ENCODE measurements at regions not wholly inside any gene's neighbourhood (a gene's known extent, or its start where the extent isn't known, plus 50 kb on each side); places are given as distances from the start of the nearest gene placed in this dataset.

DNA sequence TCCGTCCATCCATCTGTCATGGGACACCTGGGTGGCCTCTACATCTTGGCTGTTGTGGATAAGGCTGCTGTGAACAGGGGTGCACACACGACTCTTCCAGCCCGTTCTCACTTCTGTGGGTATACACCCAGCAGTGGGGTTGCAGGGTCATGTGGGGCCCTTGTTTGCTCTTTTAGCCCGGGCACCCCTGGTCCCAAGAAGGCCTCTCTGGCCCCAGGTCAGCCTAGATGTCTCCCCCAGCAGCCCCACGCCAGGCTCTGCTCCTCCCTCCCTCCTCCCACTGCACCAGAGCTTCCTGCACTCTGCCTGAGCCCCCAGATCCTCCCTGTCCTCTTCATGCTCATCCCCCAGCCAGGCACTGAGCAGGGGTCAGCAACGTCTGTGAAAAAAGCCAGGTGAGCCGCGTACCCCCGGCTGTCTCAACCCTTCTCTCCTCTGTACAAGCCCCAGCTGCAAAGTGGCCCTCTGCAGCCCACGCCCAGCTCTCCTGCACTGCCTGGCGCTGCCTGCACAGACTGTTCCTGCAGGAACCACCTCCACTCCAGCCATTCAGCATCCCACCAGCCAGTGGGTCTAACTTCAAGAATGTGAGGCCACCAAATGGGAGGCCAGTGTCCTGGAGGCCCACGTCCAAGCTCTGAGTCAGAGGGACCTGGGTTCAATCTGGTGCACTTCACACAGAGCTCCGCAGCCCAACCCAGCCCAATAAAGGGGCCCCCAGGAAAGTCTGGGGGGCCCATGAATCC, 1508.9 kb downstream of the BRD1 start:
- DNase-seq (ENCODE audit: low read depth in 3 of 3), result no peak

DNA sequence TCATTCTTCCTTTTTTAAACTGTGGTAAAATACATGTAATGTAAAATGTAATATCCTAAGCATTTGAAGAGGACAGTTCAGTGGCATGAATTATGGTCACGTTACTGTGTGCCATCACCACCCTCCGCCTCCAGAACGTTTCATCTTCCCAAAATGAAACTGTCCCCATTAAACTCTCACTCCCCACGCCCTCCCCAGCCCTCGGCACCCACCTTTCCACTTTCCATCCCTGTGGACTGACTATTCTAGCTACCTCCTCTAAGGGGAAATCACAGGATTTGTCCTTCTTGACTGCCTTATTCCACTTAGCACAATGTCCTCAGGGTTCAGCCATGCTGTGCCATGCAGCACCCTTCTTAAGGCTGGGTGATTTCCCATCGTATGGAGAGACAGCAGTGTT, 1509.5 kb downstream of the BRD1 start:
- DNase-seq (ENCODE audit: low read depth in 3 of 3), result no peak

DNA sequence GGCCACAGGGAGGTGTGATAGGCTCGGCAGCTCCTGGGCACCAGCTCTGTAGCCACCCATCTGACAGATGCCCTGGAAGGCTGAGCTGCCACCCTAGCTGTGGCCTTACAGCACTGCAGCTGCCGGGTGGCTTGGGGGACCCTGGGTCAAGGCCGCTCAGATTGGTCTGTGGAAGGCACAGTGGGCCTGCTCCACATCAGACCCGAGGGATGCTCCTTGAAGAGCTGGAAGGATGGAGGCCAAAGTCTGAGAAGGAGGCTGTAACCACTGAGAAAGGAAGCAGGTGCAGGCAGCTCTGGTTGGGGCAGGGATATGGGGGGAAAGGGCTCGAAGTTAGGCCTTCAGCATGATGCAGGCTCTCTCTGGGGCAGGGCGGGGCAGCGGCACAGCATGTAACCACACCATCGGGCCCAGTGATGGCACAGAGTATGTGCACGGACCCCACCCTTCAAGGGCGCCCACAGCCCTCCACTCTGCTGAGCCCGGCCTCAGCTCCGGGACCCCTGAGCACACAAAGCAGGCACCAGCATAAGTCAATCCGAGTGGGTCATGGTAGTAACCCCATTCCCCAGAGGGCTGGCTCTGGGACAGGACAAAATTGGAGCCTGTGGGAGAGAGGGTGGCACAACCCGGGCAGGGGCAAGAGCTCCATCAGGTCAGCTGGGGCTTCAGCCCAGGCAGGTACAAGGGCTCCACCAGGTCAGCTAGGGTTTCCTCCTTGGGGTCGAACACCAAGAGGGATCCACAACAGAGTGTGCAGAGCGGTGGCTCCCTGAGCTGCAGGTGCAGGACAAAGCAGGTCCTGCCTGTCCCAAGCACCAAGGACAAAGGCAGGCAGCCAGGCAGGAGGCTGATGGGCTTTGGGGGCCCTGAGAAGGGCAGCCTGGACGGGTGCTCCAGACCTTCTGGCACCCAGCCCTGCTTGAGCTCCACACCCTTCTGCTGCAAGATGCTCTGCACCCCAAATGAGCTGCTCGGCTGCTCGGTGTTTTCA, 1511.1 kb downstream of the BRD1 start:
- DNase-seq (ENCODE audit: low read depth in 3 of 3), result no peak

DNA sequence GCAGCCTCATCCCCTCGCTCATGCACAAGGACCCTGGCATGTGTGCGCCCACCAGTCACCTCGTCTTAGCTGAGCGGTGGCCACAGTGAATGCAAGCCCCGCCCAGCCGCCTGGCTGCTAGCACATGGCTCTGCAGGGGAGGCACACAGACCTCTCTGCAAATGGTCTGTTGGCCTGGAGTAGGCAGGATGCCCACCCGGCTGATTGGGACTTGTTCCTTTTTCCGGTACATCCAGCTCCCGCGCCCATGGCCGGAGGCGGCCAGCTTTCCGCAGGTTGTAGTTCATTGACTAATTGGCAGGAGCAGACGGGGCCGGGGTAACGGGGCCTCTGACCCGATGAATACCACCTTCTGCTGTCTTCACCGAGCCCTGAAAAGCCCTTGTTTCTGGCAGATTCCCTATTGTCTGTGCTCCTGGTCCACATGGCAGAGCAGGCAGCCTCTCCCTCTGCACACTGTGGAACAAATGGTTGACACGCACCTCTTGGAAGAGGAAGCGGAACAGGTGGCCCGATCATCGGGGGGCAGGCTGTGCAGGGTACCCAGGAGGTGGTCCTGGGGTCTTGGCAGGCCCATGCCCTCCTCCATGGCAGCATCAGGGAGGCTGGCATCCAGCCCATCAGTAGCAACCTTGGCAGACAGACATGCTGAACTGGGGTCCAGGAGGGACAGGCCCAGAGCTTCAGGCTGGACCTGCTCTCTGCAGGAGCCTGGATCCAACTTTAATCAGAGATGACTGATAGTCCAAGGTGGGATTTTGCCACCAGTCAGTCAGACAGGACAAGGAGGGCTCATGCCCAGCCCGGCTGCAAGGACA, 1512.0 kb downstream of the BRD1 start:
- no peak for DNase-seq (ENCODE audit: low read depth in 3 of 3)

DNA sequence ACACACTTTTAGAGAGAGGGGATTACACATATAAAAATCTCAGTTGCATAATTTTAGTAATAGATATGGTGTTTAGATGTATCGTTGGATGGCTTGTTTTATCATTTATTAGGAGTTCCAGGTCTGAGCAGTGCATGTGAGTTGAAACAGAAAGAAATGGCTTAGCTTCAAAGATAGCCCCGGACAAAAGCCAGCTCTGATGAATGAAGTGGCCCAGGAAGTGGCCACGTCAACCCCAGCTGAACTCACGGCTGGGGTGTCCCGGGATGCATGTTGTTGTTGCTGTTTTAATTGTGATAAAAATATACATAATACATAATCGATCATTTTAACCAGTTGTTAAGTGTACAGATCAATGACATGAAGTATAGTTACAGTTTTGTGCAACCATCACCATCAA, 1513.6 kb downstream of the BRD1 start:
- DNase-seq (ENCODE audit: low read depth in 3 of 3), result no peak

DNA sequence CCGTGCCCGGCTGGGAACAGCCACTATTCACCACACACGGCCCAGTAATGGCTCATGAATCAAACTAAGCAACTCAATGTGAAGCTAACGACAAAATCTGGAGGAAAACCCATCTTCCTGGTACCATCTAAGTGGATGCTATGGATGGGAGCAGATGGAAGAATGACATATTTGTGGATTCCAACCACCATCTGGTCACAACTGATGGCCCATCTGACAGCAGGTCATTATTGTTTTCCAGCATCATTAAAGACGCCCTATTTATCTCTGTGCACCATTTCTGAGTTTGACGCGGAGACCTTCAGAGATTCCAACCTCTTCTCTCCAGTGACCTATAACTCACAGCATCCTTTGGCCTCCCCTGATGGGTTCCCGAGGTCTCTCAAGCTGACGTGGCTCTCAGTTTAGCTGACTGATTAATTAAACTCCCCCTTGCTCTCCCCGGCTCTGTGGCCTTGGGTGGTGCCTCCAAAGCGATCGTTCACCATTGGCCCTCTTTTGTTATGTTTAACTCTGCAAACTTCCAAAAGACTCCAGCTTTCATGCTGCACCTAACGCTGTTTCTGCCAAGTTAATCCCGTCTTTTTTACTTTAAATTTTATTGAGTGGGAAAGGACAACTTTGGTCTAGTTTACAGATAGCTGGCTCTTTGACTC, 1514.4 kb downstream of the BRD1 start:
- DNase-seq (ENCODE audit: low read depth in 3 of 3), result no peak

DNA sequence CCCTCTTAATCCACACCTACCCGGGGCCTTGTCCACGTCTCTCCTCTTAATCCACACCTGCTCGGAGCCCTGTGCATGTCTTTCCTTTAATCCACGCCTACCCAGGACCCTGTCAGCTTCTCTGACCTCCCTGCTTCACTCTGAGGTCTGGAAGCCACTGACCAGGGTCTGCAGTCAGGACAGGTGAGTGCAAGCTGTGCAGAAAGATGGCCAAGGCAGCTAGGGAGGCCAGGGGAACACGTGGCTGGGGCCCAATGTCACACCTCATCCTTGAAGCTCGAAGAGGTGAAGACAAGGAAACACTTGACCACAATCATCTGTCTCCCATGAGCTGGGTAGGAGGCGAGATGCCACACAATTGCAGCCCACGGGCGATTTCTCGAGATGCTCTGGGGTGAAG, 1516.9 kb downstream of the BRD1 start:
- no peak for DNase-seq (ENCODE audit: low read depth in 3 of 3)

DNA sequence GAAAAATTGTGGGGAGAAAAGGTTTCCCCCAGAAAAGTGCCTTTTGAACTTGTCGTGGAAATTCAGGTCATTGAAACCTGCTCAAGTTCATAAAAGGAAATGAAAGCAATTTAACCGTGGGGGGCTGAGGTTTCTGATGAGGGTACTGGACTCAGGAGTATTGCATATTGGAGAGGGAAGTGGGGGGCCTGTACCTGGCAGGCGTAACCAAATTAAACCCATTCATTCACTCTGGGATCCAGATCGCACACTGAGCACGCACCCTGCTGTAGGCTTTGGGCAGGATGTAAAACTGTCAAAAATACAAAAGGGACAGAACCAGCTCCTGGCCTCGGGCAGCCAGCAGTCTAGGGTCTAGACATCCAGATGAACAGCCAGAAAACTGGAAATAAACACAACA, 1517.4 kb downstream of the BRD1 start:
- no peak for DNase-seq (ENCODE audit: low read depth in 3 of 3)

DNA sequence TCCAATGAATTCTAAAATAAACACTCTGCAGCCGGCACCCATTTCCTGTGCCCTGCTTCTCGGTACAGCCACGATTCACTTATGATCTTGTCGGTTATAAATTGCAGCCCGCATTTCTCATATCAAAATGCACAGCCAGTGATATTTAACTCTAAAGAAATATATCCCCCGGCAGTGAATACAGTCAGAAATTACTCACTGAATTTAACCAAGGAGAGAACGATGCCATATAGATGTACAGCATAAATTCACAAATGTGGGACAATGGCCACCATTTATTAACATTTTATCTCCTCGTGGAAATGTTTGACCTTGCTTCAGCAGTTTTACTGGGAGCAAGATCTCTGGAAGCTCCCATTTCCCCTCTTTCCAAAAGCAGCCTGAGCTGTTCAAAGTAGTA, 1517.8 kb downstream of the BRD1 start:
- DNase-seq (ENCODE audit: low read depth in 3 of 3), result no peak

DNA sequence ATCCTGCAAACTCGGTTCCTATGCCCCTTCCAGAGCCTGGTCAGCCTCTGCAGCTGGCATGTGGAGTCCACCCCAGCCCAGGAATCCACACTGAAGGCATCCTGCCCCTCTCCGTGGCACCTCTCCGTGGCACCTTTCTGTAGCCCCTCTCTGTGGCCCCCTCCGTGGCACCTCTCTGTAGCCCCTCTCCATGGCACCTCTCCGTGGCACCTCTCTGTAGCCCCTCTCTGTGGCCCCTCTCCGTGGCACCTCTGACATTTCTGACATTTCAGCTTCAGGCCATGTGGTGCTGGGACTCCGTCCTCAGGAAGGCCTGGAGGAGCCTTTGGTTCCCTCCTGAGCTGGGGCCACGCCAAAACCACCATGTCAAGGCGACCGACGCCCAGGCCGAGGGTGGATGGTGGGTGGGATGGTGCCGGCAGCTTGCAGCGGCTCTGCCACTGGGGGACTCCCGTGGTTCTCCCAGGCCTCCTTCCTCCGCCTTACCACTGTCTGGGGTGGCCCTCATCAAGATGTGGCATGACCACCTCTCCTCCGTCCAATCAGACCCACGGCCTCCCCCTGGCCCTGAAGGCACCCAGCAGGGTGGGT, 1518.5 kb downstream of the BRD1 start:
- DNase-seq (ENCODE audit: low read depth in 3 of 3), result no peak

DNA sequence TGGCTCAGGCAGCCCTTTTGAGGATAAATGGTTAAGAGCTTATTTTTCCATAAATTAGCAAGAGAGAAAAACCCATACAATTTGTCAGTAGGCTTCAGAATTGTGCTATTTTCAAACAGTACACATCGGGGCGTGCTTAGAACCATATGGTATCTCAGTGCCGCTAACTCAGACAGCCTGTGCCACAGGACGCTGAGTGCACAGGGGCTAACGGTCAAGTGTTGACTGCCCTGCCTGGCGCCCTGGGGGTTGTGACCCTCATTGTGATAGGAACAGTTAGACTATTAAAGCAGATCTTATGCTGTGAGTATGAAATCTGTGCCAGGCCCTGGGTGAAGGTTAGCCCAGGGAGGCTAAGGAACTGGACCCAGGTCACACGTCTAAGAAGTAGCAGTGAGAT, 1519.7 kb downstream of the BRD1 start:
- DNase-seq (ENCODE audit: low read depth in 3 of 3), result no peak

DNA sequence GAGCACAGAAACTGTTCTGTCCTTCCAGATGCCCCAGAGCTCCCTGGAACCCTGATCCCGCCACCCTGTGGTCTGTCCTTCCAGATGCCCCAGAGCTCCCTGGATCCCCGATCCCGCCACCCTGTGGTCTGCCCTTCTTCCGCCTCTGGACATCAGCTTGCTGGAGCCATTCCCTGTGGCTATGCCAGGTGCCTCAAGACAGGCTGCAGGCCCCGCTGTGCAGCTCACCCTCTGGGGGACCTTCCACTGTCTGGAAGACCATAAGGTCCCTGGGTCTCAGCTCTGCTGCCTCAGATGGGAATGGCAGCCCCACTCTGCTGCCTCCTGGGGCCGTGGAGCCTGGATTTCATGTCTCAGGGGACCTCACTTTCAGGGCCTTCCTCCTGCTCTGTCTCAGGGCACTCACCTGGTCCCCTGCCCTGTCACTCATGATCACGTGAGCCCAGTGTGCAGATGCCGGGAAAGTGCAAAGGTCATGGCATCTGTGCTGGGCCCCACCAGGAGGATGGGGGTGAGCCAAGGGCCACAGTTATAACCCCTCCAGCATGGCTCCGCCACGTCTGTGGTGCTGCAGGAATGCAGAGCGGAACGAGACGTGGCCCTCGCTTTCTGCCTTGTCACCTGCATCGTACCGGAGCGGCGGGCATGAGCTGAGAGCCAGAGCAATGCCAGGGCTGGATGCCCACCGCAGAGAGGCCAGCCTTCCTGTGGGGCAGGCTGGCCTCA, 1520.7 kb downstream of the BRD1 start:
- DNase-seq (ENCODE audit: low read depth in 3 of 3), result no peak

DNA sequence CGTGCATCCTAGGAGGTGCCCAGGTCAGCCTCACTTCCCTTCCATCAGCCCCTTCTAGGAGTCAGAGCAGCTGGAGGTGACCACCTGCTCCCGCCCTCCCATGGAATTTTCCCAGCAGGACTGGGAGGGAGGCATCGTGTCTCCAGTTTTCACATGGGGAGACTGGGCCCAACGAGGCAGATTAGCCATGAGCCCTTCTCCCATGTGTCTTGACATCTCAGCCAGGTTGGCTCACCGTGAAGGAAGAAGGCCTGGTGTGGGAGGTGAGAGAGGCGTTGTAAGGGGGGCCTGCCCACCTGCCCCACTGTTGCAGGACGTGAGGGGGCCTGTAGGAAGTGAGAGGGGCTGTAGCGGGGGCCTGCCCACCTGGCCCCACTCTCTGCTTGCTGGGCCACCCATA, 1521.4 kb downstream of the BRD1 start:
- no peak for DNase-seq (ENCODE audit: low read depth in 3 of 3)

DNA sequence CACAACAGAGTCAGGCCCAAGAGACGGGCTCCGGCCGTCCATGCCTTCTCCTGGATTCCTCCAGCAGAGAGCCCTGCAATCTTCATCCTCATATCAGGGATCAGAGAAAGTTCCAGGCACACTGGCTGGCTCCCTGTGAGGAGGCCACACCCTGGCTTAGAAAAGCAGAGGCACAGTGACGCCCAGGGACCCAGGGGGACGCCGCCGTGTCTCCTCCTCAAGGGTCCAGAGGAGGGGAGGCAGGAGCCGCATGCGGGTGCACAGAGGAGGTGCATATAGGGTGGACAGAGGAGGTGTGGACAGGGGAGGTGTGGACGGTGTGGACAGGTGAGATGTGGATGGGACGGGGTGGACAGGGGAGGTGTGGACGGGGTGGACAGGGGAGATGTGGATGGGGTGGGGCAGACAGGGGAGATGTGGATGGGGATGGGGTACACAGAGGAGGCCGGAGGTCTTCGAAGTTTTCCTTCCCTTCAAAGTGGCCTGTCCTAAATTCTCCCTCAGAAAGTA, 1521.9 kb downstream of the BRD1 start:
- DNase-seq (ENCODE audit: low read depth in 3 of 3), result no peak

DNA sequence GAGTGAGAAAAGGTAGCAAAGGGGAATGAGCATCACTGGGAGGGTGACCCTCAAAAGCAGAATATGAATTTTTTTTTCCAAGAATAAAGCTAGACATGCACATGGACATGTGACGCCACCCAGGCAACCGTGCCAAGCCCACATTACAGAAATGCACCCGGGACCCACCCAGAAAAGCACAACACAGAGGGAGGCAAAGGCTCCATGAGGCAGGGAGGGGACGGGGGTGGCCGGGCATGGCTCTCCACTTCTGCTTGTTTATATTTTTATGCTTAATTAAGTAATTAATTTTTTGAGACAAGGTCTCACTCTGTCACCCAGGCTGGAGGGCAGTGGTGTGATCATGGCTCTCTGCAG, 1524.3 kb downstream of the BRD1 start:
- DNase-seq (ENCODE audit: low read depth in 3 of 3), result no peak

DNA sequence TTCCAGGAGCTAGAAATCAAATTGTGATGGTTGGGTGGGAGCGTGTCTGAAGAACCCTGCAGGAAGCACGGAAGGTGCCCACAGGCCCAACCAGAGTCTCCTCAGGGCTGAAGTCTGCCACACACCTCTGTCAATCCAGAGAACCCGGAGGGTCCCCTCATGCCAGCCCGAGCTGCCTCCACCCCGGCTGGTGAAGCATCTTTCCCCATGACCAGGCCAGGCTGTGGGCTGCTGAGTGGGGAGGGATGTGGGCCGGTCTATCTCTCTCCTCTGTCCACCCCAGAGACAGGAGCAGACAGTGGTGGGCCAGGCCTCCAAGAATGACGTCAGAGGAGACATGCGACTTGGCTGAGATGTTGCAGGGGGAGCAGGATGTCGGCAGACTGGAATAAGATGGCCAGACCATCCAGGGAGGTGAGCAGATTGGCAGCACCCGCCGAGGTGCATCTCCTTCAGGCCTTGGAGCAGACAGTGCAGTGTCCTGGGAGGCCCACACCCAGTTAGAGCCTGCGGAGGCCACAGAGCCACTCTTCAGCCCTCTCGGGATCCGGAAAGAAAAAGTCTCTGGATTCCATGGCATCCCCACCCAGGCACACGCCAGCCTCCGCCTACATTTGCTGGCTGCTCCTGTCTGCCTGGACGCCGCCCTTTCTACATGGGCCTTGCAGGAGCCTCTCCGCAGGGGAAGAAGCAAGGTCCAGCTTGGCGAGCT, 1524.9 kb downstream of the BRD1 start:
- no peak for DNase-seq (ENCODE audit: low read depth in 3 of 3)

DNA sequence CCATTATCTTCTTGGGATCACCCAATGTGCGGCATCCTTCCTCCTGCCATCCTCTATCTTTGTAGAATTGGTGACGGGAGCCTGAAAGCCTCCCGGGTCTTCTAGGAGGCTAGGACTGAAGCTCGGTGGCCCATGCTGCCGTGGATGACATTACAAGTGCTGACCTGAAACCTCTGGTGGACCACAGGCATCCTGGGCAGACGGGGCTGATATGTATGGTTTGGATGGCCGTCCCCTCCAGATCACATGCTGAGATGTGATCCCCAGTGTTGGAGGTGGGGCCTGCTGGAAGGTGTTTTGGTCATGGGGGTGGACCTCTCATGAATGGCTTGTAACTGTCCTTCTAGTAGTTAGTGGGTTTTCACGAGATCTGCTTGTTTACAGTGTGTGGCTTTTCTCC, 1525.8 kb downstream of the BRD1 start:
- DNase-seq (ENCODE audit: low read depth in 3 of 3), result no peak

DNA sequence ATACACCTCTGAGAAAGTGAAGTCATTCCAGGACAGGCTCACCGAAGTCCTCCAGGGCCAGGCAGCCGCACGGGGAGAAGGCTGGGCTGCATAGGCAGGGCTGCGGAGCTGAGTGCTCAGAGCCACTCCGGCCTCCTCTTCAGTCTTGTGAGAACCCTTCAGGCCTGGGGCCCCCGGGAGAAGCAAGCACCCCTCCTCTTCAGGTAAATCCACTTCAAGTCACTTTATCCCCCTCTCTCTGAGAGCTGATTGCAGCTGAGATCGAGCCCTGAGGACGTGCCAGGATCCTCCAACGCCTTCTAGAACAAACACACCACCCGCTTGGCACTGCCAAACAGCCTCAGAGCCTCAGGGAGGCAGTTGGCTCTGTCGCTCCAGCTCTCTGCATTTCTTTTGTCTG, 1526.3 kb downstream of the BRD1 start:
- no peak for DNase-seq (ENCODE audit: low read depth in 3 of 3)

DNA sequence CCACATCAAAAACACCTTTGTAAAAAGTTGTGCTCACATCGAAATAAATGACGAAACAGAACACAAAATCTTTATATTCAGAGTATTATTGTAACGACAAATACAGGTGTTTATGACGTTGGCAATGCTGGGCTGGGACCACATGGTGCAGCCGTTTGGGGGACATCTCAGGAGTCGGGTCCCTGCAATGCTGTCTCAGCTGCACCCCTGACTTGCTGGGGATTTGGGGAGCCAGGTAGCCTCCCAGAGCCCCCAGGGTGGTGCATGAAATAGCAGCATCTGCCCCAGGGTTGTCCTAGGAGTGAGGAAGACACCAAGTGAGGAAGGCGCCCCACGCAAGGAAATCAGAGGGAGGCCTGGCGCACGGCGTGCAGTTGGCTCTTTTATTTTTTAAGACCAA, 1526.8 kb downstream of the BRD1 start:
- DNase-seq (ENCODE audit: low read depth in 3 of 3), result no peak

DNA sequence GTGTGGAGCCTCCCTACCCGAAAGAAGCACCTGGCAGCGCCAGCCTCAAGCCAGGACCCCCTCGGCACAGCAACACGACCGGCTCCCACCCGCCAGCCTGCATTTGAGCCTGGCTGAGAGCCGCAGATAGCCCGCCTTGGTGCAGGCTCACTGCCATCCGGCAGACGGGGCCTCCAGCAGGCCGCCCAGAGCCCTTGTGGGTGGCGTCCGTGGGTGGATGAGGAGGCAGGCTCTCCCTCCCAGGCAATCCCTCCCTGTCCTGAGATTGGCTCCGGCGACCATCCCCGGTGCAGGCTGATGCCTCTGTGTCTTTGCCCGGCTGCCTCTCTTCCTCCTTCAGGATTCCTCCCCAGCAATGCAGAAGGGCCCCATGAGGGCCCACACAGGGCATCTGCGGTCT, 1527.9 kb downstream of the BRD1 start:
- no peak for DNase-seq (ENCODE audit: low read depth in 3 of 3)
